ENCODE measurements at regions not wholly inside any gene's neighbourhood (a gene's known extent, or its start where the extent isn't known, plus 50 kb on each side); places are given as distances from the start of the nearest gene placed in this dataset.

- TF ChIP-seq CTCF (conservative IDR thresholded peaks at IDR 0.05 in 1 of 2, IDR thresholded peaks at IDR 0.05 in 1 of 2; ENCODE audit: extremely low read depth in 1 of 2, insufficient read depth in 1 of 2, low read depth in 1 of 2, low read length in 2 of 2) (no peak), EZH2 (IDR thresholded peaks at IDR 0.05; ENCODE audit: borderline replicate concordance, low read length) (no peak)
Measured at GRCh38 chr2:234364661-234365060, 132.2 kb downstream of the ARL4C start.
